ENCODE measurements at regions not wholly inside any gene's neighbourhood (a gene's known extent, or its start where the extent isn't known, plus 50 kb on each side); places are given as distances from the start of the nearest gene placed in this dataset.
A peak's percentile ranks its signal among the peaks of the same experiment; 100 is the strongest.

DNA sequence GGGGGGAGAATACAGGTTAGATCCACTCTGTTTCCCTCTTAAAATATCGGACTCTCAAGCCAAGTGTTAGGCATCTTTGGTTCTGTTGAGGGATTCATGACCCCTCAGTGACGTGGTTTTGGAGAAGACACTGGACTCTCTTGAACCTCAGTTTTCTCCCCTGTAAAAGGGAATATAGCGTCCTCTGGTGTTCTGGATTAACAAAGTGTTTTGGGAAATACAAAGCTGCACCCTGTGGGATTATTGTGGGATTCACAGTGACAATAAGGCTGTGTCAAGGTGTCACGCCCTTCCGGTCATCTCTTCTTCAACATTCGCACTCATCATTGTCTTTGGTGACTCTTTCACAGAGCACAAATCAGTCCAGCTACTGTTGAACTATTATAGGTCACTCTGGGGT, 139.0 kb downstream of the IRX1 start:
- Histone ChIP-seq H3K27ac (ENCODE audit: low read depth) (no peak overlapping the region), H3F3A (replicated peaks; ENCODE audit: low read depth) (no peaks in the 10 kb centered on the region), H3K79me2 (replicated peaks; ENCODE audit: insufficient read depth) (no peaks in the 10 kb centered on the region), H3K4me2 (no peak overlapping the region), H3K4me1 (ENCODE audit: insufficient read depth) (no peaks in the 10 kb centered on the region), H3K4me3 (no peak overlapping the region), H3K36me3 (ENCODE audit: insufficient read depth) (no peaks in the 10 kb centered on the region), H2AFZ (no peak overlapping the region), H3K27me3 (ENCODE audit: insufficient read depth) (no peaks in the 10 kb centered on the region), H4K20me1 (replicated peaks; ENCODE audit: insufficient read depth) (no peaks in the 10 kb centered on the region), H3K9me2 (ENCODE audit: insufficient read depth) (no peaks in the 10 kb centered on the region)
- Mint-ChIP-seq H3K27ac (no peak overlapping the region), H3K27me3 (ENCODE audit: insufficient read depth, low read depth, poor library complexity) (peaks cover 3% of the 10 kb centered on the region), H3K4me3 (no peak overlapping the region), H3K36me3 (ENCODE audit: low read depth) (no peaks in the 10 kb centered on the region), H3K4me1 (peaks cover 6% of the 10 kb centered on the region; the same call in 1 of the 3 replicates), H3K9me3 (no peaks in the 10 kb centered on the region)
- no peak for TF ChIP-seq CREB1 (CRISPR knock-in tag; IDR thresholded peaks at IDR 0.05; ENCODE audit: low read depth)
- no peak for TF ChIP-seq ZNF331 (CRISPR knock-in tag; IDR thresholded peaks at IDR 0.05; ENCODE audit: low read depth)
- no peak for TF ChIP-seq JUNB (IDR thresholded peaks at IDR 0.05; ENCODE audit: unreplicated experiment)
- TF ChIP-seq CTCF (conservative IDR thresholded peaks at IDR 0.05; ENCODE audit: low read depth in 2 of 2), result peak; percentile 49 to 61
- ATAC-seq (no peak), DNase-seq (ENCODE audit: low spot score) (peak; percentile 34)

- no peaks in the 10 kb centered on the region for H3K27me3 ChIP-seq (ENCODE audit: insufficient read depth)
- no peaks in the 10 kb centered on the region for H3K36me3 ChIP-seq (ENCODE audit: insufficient read depth)
- no peaks in the 10 kb centered on the region for H3K36me3 Mint-ChIP-seq (ENCODE audit: low read depth)
- DNase-seq (ENCODE audit: low spot score), result no peak
- peaks cover 6% of the 10 kb centered on the region; the same call in 1 of the 3 replicates for H3K4me1 Mint-ChIP-seq
- H3K9me3 Mint-ChIP-seq, result no peaks in the 10 kb centered on the region
- peaks cover 3% of the 10 kb centered on the region for H3K27me3 Mint-ChIP-seq (ENCODE audit: insufficient read depth, low read depth, poor library complexity)
- no peaks in the 10 kb centered on the region for H3K79me2 ChIP-seq (replicated peaks; ENCODE audit: insufficient read depth)
- H3F3A ChIP-seq (replicated peaks; ENCODE audit: low read depth), result no peaks in the 10 kb centered on the region
- no peak overlapping the region for H3K4me2 ChIP-seq
- TF ChIP-seq ETS1 (IDR thresholded peaks at IDR 0.05) (no peak), ZNF114 (CRISPR knock-in tag; IDR thresholded peaks at IDR 0.05) (no peak), STAT1 (IDR thresholded peaks at IDR 0.05; ENCODE audit: unreplicated experiment) (no peak), POLR2AphosphoS5 (IDR thresholded peaks at IDR 0.05; ENCODE audit: low read depth) (no peak), EZH2phosphoT487 (IDR thresholded peaks at IDR 0.05; ENCODE audit: unreplicated experiment) (no peak), EZH2 (IDR thresholded peaks at IDR 0.05; ENCODE audit: low read depth, unreplicated experiment) (no peak), NANOG (IDR thresholded peaks at IDR 0.05; ENCODE audit: borderline replicate concordance) (no peak), CTCF (conservative IDR thresholded peaks at IDR 0.05; ENCODE audit: low read depth in 2 of 2) (no peak)
- TF ChIP-seq, protein P1, sequence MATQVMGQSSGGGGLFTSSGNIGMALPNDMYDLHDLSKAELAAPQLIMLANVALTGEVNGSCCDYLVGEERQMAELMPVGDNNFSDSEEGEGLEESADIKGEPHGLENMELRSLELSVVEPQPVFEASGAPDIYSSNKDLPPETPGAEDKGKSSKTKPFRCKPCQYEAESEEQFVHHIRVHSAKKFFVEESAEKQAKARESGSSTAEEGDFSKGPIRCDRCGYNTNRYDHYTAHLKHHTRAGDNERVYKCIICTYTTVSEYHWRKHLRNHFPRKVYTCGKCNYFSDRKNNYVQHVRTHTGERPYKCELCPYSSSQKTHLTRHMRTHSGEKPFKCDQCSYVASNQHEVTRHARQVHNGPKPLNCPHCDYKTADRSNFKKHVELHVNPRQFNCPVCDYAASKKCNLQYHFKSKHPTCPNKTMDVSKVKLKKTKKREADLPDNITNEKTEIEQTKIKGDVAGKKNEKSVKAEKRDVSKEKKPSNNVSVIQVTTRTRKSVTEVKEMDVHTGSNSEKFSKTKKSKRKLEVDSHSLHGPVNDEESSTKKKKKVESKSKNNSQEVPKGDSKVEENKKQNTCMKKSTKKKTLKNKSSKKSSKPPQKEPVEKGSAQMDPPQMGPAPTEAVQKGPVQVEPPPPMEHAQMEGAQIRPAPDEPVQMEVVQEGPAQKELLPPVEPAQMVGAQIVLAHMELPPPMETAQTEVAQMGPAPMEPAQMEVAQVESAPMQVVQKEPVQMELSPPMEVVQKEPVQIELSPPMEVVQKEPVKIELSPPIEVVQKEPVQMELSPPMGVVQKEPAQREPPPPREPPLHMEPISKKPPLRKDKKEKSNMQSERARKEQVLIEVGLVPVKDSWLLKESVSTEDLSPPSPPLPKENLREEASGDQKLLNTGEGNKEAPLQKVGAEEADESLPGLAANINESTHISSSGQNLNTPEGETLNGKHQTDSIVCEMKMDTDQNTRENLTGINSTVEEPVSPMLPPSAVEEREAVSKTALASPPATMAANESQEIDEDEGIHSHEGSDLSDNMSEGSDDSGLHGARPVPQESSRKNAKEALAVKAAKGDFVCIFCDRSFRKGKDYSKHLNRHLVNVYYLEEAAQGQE (IDR thresholded peaks at IDR 0.05; ENCODE audit: unreplicated experiment), result no peak
- peak overlapping the region; percentile 80 for H2AFZ ChIP-seq
- H3K9me2 ChIP-seq (ENCODE audit: insufficient read depth), result no peaks in the 10 kb centered on the region
- H3K4me3 ChIP-seq, result no peak overlapping the region
- no peak overlapping the region for H3K27ac Mint-ChIP-seq
- no peak overlapping the region for H3K27ac ChIP-seq (ENCODE audit: low read depth)
- no peak for ATAC-seq
- no peaks in the 10 kb centered on the region for H3K4me1 ChIP-seq (ENCODE audit: insufficient read depth)
- H4K20me1 ChIP-seq (replicated peaks; ENCODE audit: insufficient read depth), result no peaks in the 10 kb centered on the region
- no peak overlapping the region for H3K4me3 Mint-ChIP-seq
Observed at GRCh38 chr5:3736466-3736865, 140.8 kb downstream of the IRX1 start.

Data from GM23338 (cell line).